ENCODE measurements at regions not wholly inside any gene's neighbourhood (a gene's known extent, or its start where the extent isn't known, plus 50 kb on each side); places are given as distances from the start of the nearest gene placed in this dataset.

DNA sequence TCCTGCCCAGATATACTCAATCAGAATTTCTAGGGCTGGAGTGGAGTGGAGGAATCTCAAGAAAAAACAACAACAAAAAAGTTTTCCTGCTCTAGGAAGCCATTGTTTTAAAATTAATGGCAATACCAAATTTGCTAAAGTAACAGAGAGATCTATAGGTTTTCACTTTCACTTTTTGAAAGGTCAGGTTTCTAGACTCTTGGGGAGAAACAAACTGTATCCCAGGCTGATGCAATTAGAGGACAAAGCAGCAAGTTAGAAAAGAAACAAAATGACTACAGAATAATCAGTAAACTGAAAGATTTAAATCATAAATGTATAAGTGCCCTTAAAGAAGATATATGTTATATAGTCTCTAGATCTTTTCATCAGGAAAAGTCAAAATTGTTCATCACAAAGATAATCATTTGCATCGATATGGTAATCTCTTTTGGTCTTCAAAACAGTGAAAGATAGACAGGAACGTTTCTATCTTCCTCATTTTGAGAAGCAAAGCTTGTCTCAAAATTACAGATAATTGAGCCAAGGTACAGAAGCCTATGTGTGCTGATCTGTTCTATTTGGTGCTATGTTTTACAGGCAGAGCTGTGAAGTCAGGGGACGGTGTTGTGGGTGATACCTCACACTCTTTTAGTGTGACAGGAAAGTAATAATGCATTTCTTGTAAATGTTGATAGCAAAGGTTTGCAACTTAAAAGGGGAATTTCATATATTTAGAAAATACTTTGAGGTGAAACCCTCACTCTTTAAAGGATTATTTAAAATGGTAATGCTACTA, 1746.6 kb upstream of the C9orf72 start:
- Mint-ChIP-seq H3K36me3 (ENCODE audit: low read depth) (no peaks in the 10 kb centered on the region), H3K9me3 (peaks cover 2% of the 10 kb centered on the region), H3K4me1 (ENCODE audit: low read depth) (no peaks in the 10 kb centered on the region), H3K27ac (no peak overlapping the region), H3K27me3 (no peaks in the 10 kb centered on the region), H3K4me3 (no peak overlapping the region)
- ChIA-PET CTCF (no interaction called here), POLR2A (no interaction called here)
- intact Hi-C loops (cut with micrococcal nuclease): no loop called here
- TF ChIP-seq, protein P1, sequence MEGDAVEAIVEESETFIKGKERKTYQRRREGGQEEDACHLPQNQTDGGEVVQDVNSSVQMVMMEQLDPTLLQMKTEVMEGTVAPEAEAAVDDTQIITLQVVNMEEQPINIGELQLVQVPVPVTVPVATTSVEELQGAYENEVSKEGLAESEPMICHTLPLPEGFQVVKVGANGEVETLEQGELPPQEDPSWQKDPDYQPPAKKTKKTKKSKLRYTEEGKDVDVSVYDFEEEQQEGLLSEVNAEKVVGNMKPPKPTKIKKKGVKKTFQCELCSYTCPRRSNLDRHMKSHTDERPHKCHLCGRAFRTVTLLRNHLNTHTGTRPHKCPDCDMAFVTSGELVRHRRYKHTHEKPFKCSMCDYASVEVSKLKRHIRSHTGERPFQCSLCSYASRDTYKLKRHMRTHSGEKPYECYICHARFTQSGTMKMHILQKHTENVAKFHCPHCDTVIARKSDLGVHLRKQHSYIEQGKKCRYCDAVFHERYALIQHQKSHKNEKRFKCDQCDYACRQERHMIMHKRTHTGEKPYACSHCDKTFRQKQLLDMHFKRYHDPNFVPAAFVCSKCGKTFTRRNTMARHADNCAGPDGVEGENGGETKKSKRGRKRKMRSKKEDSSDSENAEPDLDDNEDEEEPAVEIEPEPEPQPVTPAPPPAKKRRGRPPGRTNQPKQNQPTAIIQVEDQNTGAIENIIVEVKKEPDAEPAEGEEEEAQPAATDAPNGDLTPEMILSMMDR (IDR thresholded peaks at IDR 0.05): no peak
- ATAC-seq: no peak
- DNase-seq: no peak

DNA sequence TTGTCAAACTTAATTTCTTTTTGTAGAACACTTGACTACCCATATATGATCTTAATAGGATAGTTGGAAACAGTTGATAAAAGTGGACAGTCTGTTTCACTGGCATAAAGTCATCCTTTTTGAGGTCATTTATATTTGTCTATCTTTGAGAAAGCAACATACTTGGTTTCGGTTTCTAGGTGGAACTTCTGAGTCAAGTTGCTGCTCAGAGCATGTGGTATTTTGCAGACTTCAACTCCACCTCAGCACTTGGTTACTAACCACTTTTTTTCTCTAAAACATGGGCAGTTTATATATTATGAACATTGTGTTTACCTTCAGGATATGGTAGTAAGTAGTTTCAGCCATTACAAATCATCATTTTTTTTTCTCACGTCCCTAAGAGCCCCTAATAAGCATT, 1749.0 kb upstream of the C9orf72 start:
- H3K9me3 Mint-ChIP-seq: peaks cover 2% of the 10 kb centered on the region
- no peak overlapping the region for H3K27ac Mint-ChIP-seq
- CTCF ChIA-PET: no interaction called here
- intact Hi-C loops (cut with micrococcal nuclease): no loop called here
- H3K4me1 Mint-ChIP-seq (ENCODE audit: low read depth): no peaks in the 10 kb centered on the region
- no peaks in the 10 kb centered on the region for H3K36me3 Mint-ChIP-seq (ENCODE audit: low read depth)
- ATAC-seq: no peak
- POLR2A ChIA-PET: no interaction called here
- DNase-seq: no peak
- no peaks in the 10 kb centered on the region for H3K27me3 Mint-ChIP-seq
- no peak overlapping the region for H3K4me3 Mint-ChIP-seq
- TF ChIP-seq, protein P1 (IDR thresholded peaks at IDR 0.05): no peak

DNA sequence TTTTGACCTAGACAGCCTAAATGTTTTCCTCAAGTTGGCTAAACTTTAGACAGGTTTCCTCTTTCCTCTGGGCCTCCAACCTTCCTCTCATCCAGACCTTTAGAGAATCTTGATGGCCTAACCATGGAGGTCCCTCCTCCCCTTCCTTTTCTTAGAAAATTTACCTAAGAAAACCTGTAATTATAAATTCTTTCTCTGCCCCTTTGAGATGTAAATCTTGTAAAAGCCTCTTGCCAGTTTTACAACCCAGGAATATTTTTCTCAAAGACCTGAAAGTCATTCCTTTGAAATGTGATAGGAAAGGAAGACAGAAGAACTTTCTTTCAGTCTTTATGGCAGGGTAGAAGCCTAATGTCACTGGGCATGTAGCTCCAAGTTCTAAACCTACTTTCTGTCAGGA, 1752.6 kb upstream of the C9orf72 start:
- DNase-seq (no peak), ATAC-seq (no peak)
- no peaks in the 10 kb centered on the region for H3K36me3 Mint-ChIP-seq (ENCODE audit: low read depth)
- no peak overlapping the region for H3K27ac Mint-ChIP-seq
- no peak overlapping the region for H3K4me3 Mint-ChIP-seq
- POLR2A ChIA-PET: no interaction called here
- H3K27me3 Mint-ChIP-seq: no peaks in the 10 kb centered on the region
- TF ChIP-seq, protein P1 (IDR thresholded peaks at IDR 0.05): no peak
- no peaks in the 10 kb centered on the region for H3K4me1 Mint-ChIP-seq (ENCODE audit: low read depth)
- CTCF ChIA-PET: no interaction called here
- H3K9me3 Mint-ChIP-seq: peaks cover 2% of the 10 kb centered on the region
- intact Hi-C loops (cut with micrococcal nuclease): no loop called here

DNA sequence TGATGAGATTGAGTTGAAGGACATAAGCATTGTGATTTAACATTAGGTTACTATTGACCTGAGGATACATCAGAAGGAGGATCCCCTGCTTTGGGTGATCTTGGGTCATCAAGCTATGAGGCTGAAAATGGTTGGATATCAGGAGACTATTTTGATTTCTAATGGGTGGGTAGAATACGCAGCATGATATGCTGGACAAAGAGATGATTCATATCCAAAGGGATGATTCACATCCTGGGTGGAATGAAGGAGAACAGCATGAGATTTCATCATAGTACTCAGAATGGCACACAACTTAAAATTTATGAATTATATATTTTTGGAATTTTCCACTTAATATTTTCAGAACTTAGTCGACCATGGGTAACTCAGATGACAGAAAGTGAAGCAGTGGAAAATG, 1759.5 kb upstream of the C9orf72 start:
- intact Hi-C loops (cut with micrococcal nuclease): no loop called here
- POLR2A ChIA-PET: no interaction called here
- CTCF ChIA-PET: no interaction called here
- no peaks in the 10 kb centered on the region for H3K36me3 Mint-ChIP-seq (ENCODE audit: low read depth)
- ATAC-seq (no peak), DNase-seq (no peak)
- no peaks in the 10 kb centered on the region for H3K9me3 Mint-ChIP-seq
- TF ChIP-seq, protein P1 (IDR thresholded peaks at IDR 0.05): no peak
- H3K4me3 Mint-ChIP-seq: no peak overlapping the region
- H3K27me3 Mint-ChIP-seq: no peaks in the 10 kb centered on the region
- no peak overlapping the region for H3K27ac Mint-ChIP-seq
- H3K4me1 Mint-ChIP-seq (ENCODE audit: low read depth): no peaks in the 10 kb centered on the region

DNA sequence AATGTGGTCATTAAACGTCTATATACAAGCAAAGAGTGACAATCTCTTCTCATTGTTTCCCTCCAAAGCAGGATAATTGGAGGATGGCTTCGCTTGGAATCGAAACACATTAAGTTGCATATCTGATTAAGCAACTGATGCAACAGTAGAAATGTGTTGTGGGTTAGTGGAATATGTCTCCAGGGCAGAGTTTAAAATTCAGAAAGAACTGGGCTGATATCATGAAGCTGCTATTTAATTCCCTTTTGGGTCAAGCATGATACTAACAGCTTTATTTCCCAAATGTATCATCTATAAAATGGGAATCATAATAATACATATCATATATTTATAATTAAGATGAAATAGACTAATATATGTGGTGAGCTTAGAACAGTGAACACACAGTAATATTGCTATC, 1763.0 kb upstream of the C9orf72 start:
- no peaks in the 10 kb centered on the region for H3K4me1 Mint-ChIP-seq (ENCODE audit: low read depth)
- H3K36me3 Mint-ChIP-seq (ENCODE audit: low read depth): no peaks in the 10 kb centered on the region
- ChIA-PET CTCF (no interaction called here), POLR2A (no interaction called here)
- TF ChIP-seq, protein P1 (IDR thresholded peaks at IDR 0.05): no peak
- intact Hi-C loops (cut with micrococcal nuclease): no loop called here
- DNase-seq (no peak), ATAC-seq (no peak)
- no peak overlapping the region for H3K27ac Mint-ChIP-seq
- peaks cover 1% of the 10 kb centered on the region for H3K9me3 Mint-ChIP-seq
- no peak overlapping the region for H3K4me3 Mint-ChIP-seq
- no peaks in the 10 kb centered on the region for H3K27me3 Mint-ChIP-seq
